ENCODE measurements at regions not wholly inside any gene's neighbourhood (a gene's known extent, or its start where the extent isn't known, plus 50 kb on each side); places are given as distances from the start of the nearest gene placed in this dataset.

DNA sequence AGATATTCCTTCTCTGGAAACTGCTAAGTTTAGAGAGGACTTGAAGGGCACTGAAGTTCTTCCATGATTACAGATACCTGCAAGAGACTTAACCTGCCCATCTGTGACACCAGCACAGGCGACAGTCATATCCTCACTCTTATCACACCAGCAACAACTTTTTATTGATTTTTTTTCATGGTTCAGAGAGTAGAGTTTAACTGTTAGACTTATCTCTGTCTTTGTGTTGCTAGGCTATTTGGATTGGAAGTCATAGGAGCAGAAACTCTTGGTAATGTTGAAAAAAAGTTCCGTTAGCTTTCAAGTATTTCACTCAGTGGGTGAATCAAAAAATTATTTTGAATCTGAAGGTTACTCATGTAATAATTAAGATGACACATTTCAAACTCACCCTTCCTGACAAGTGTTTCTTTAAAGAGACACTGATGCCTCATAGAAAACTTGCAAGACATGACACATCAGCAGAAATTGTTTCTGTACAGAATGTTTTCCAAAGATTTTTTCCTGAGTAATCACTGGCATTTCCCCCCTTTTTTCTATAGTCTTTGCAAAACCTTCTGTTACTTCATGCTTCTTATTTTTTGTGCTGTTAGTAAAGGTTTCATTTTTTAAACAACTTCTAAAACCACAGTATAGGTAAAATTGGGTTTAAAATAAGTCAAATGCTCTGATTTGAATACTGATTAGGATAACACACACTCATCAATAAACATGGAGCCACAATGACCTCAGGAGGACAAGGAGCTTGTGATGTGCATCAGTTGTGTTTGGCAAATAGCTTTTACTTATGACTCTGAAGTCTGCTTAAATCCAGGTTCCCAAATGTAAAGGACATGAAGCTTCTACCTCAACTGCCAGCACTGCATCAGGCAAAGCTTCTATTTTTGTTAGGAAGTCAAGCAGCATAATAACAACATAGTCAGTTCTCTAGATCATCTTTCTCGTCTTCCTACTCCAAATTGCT, 252.9 kb upstream of the MAN1A1 start:
- TF ChIP-seq EP300 (IDR thresholded peaks at IDR 0.05) (no peak), POLR2A (IDR thresholded peaks at IDR 0.05) (no peak)
- TF ChIP-seq, protein P1, sequence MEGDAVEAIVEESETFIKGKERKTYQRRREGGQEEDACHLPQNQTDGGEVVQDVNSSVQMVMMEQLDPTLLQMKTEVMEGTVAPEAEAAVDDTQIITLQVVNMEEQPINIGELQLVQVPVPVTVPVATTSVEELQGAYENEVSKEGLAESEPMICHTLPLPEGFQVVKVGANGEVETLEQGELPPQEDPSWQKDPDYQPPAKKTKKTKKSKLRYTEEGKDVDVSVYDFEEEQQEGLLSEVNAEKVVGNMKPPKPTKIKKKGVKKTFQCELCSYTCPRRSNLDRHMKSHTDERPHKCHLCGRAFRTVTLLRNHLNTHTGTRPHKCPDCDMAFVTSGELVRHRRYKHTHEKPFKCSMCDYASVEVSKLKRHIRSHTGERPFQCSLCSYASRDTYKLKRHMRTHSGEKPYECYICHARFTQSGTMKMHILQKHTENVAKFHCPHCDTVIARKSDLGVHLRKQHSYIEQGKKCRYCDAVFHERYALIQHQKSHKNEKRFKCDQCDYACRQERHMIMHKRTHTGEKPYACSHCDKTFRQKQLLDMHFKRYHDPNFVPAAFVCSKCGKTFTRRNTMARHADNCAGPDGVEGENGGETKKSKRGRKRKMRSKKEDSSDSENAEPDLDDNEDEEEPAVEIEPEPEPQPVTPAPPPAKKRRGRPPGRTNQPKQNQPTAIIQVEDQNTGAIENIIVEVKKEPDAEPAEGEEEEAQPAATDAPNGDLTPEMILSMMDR (IDR thresholded peaks at IDR 0.05): no peak
- no peak overlapping the region for H3K4me3 ChIP-seq
- H3K36me3 ChIP-seq: no peaks in the 10 kb centered on the region
- DNase-seq (ENCODE audit: low spot score in 2 of 2): no peak
- no peaks in the 10 kb centered on the region for H3K4me1 ChIP-seq
- H3K27me3 ChIP-seq: no peaks in the 10 kb centered on the region
- no peaks in the 10 kb centered on the region for H3K9me3 ChIP-seq
- 78 to 80% methylated on average over 3 of the region's 3 CpGs for WGBS, 2 donors
- H3K27ac ChIP-seq: no peak overlapping the region

DNA sequence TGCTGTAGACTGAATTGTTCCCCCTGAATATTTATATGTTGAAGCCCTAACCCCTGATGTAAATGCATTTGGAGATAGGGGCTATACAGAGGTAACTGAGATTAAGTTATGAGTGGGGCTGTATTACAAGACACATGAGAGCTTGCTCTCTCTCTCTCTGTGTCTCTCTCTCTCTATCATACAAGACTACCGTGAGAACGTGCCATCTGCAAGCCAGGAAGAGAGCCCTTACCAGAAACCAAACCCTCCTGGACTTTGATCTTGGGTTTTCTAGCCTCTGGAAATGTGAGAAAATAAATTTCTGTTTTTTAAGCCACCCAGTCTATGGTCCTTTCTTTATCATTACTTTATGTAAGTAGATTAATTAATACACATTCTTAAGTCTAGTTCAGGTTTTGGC, 249.3 kb upstream of the MAN1A1 start:
- H3K4me3 ChIP-seq: no peak overlapping the region
- no peaks in the 10 kb centered on the region for H3K36me3 ChIP-seq
- 91 to 95% methylated on average over 2 of the region's 2 CpGs for WGBS, 2 donors
- H3K4me1 ChIP-seq: no peaks in the 10 kb centered on the region
- H3K9me3 ChIP-seq: peaks cover 0 to 4% (median 0%) of the 10 kb centered on the region in 4 donors
- no peaks in the 10 kb centered on the region for H3K27me3 ChIP-seq
- DNase-seq (ENCODE audit: low spot score in 2 of 2): no peak
- no peak overlapping the region for H3K27ac ChIP-seq
- no peak for TF ChIP-seq POLR2A (IDR thresholded peaks at IDR 0.05)
- no peak for TF ChIP-seq EP300 (IDR thresholded peaks at IDR 0.05)
- TF ChIP-seq, protein P1 (IDR thresholded peaks at IDR 0.05): no peak

DNA sequence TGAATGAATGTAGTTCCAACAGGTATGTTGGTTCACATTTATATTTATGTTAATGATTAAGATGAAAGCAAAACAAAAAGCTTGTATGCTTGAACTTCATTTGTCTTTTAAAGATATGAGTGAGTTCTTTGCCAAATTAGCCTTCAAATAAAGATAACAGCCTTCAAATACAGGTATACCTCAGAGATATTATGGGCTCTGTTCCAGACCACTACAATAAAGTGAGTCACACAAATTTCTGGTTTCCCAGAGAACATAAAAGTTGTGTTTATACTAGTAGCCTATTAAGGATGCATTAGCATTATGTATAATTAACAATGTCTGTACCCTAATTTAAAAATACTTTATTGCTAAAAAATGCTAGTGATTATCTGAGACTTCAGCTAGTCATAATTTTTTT, 245.3 kb upstream of the MAN1A1 start:
- no peaks in the 10 kb centered on the region for H3K27me3 ChIP-seq
- H3K4me1 ChIP-seq: no peaks in the 10 kb centered on the region
- H3K27ac ChIP-seq: no peak overlapping the region
- peaks cover 0 to 4% (median 0%) of the 10 kb centered on the region in 4 donors for H3K9me3 ChIP-seq
- TF ChIP-seq POLR2A (IDR thresholded peaks at IDR 0.05): no peak
- no peaks in the 10 kb centered on the region for H3K36me3 ChIP-seq
- no peak for DNase-seq (ENCODE audit: low spot score in 2 of 2)
- H3K4me3 ChIP-seq: no peak overlapping the region

DNA sequence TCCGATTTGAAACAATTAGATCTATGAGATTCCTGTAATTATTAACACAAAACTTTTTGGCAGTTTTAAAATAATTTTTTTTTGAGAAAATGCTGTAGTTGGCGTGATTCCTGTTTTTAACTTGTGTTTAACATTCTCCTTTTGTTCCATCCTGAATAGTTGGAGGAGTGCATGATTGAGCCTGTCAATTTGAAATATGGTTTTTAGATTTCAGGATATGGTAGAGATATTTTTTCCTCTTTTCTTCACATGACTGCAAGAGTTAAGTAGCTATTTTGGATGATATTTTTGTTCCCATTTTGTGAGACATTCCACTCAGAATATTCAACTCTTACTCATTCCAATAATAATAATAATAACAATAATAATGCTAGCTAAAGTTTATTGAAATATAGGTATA, 241.7 kb upstream of the MAN1A1 start:
- no peak for DNase-seq (ENCODE audit: low spot score in 2 of 2)
- Histone ChIP-seq H3K4me3 (no peak overlapping the region), H3K36me3 (no peaks in the 10 kb centered on the region), H3K27me3 (no peaks in the 10 kb centered on the region), H3K9me3 (peaks cover 0 to 2% (median 0%) of the 10 kb centered on the region in 4 donors), H3K4me1 (no peaks in the 10 kb centered on the region), H3K27ac (no peak overlapping the region)
- WGBS, 2 donors: 74 to 80% methylated on average over 2 of the region's 2 CpGs
- no peak for TF ChIP-seq EP300 (IDR thresholded peaks at IDR 0.05)
- TF ChIP-seq, protein P1 (IDR thresholded peaks at IDR 0.05): no peak
- TF ChIP-seq POLR2A (IDR thresholded peaks at IDR 0.05): no peak

DNA sequence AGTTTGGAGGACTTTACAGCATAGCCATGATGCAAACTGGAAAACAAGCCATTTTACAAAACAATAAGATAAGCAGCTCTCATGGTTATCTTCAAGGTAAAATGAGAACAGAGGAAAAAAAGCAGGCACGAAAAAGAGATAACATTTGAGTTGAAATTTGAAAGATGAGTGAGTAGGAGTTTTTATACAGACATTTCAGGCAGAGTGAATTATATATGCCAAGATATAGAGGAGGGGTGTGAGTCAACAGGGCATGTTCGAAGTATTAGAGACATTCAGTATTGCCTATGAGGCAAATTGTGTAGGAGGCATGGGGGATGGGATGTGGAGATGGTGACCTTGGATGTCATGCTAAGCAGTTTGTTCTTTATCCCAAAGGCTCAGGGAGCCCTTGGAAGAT, 240.5 kb upstream of the MAN1A1 start:
- Histone ChIP-seq H3K9me3 (no peaks in the 10 kb centered on the region), H3K27ac (no peak overlapping the region), H3K4me1 (no peaks in the 10 kb centered on the region), H3K27me3 (no peaks in the 10 kb centered on the region), H3K36me3 (no peaks in the 10 kb centered on the region), H3K4me3 (no peak overlapping the region)
- 66 to 71% methylated on average over 2 of the region's 2 CpGs for WGBS, 2 donors
- no peak for DNase-seq (ENCODE audit: low spot score in 2 of 2)
- TF ChIP-seq, protein P1 (IDR thresholded peaks at IDR 0.05): no peak
- TF ChIP-seq EP300 (IDR thresholded peaks at IDR 0.05) (no peak), POLR2A (IDR thresholded peaks at IDR 0.05) (no peak)

Measured in tibial nerve (tissue), 4 donors.